HG03135 (cell line): ENCODE measurements at regions not wholly inside any gene's neighbourhood (a gene's known extent, or its start where the extent isn't known, plus 50 kb on each side); places are given as distances from the start of the nearest gene placed in this dataset.

ENCODE experiments used
- ATAC-seq: cut with Tn5 transposase; IDR thresholded peaks from one replicate; pipeline ENCODE4 v1.9.1; 2021; ENCODE audit warnings: mild to moderate bottlenecking, moderate library complexity; ENCODE audit not compliant: unreplicated experiment

- ATAC-seq: no peak
Measured at GRCh38 chr4:54487491-54487890, 170.3 kb upstream of the KIT start.

GRCh38 chr4:54493862-54494261, 163.9 kb upstream of the KIT start:
- ATAC-seq: no peak

GRCh38 chr4:54495091-54495490, 162.7 kb upstream of the KIT start:
- no peak for ATAC-seq

- ATAC-seq: no peak
Measured at GRCh38 chr4:54495641-54496040, 162.1 kb upstream of the KIT start.

- ATAC-seq: no peak
Measured at GRCh38 chr4:54496412-54496811, 161.3 kb upstream of the KIT start.

GRCh38 chr4:54497947-54498346, 159.8 kb upstream of the KIT start:
- ATAC-seq: no peak

GRCh38 chr4:54498661-54499111, 159.1 kb upstream of the KIT start:
- no peak for ATAC-seq

GRCh38 chr4:54499308-54500074, 158.3 kb upstream of the KIT start:
- ATAC-seq: no peak

- no peak for ATAC-seq
Measured at GRCh38 chr4:54505362-54505761, 152.4 kb upstream of the KIT start.

- ATAC-seq: no peak
Measured at GRCh38 chr4:54505996-54506395, 151.8 kb upstream of the KIT start.

GRCh38 chr4:54509057-54509456, 148.7 kb upstream of the KIT start:
- no peak for ATAC-seq

GRCh38 chr4:54513204-54513603, 144.6 kb upstream of the KIT start:
- no peak for ATAC-seq

GRCh38 chr4:54513741-54514140, 144.0 kb upstream of the KIT start:
- ATAC-seq: no peak

- no peak for ATAC-seq
Measured at GRCh38 chr4:54516556-54517215, 141.1 kb upstream of the KIT start.

GRCh38 chr4:54517781-54518444, 139.8 kb upstream of the KIT start:
- ATAC-seq: no peak

- no peak for ATAC-seq
Measured at GRCh38 chr4:54525602-54526001, 132.2 kb upstream of the KIT start.

GRCh38 chr4:54526560-54526959, 131.2 kb upstream of the KIT start:
- no peak for ATAC-seq

- no peak for ATAC-seq
Measured at GRCh38 chr4:54527532-54527931, 130.2 kb upstream of the KIT start.

GRCh38 chr4:54539500-54540029, 118.2 kb upstream of the KIT start:
- no peak for ATAC-seq

GRCh38 chr4:54540931-54541330, 116.8 kb upstream of the KIT start:
- no peak for ATAC-seq

- no peak for ATAC-seq
Measured at GRCh38 chr4:54541426-54542118, 116.2 kb upstream of the KIT start.
